Dermis blood vessel endothelial cell (primary cell): ENCODE measurements at regions not wholly inside any gene's neighbourhood (a gene's known extent, or its start where the extent isn't known, plus 50 kb on each side); places are given as distances from the start of the nearest gene placed in this dataset.

Source experiments
- DNase-seq: peaks from one replicate; pipeline ENCODE4 v3.0.0; 2010

DNA sequence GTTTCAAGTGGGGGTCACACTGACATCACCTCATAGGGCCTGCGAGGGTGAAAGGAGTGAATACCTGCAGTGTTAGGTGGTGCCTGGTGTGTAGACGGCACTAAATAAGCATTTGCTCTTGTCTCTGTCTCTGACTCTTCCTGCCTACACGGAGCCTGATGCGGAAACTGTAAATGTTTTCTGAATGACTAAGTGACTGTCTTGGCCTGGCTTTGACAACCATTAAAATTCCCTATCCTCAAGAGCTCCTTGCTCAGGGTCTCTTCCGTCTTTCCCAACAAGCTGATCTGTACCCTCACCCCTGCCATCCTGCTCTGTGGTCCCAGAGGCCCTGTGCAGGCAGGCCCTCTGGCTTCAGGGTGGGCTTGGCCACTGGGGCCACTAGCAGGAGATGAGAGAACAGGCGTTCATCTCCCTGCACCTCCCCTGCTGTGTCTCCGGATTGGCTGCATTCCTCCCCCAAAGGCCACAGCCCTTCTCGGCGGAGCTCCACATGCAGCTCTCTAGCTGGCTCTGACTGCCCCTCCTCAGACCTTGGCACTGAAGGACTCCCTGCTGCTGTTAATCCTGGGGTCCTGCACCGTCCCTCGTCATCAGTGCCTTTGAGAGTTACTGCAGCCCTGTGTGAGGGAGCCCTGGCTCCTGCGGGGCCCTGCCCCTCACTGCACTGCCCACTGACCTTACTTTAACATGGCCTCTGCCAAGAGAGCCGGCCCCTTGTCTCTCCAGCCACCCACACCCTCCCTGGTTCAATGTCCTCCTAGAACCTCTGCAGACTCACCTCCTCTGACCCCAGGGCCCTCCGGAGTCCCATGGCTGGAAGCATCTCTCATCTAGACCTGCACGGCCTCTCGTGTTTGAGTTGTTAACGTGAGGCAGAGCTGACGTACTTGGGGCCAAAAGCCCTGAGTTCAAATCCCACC lies 211.1 kb downstream of the MATN1 start:
- no peak for DNase-seq

DNA sequence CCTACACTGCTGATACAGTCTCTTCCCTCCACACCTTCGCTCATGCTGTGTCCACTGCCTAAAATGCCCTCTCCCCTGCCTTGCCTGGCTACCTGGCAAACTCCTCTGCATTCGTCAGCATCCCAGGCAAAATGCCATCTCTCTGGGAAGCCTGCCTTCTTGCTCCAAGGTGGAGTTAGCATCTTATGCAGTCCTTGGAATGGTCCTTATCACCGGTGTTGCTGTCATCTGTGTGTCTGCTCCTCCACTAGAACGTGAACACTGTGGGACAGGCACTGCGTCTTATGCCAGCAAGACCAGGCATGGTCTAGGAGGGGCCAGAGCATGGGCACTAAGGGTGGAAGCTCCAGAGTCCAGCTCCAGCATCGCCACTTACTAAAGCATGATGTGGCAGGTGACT lies 211.8 kb downstream of the MATN1 start:
- no peak for DNase-seq

DNA sequence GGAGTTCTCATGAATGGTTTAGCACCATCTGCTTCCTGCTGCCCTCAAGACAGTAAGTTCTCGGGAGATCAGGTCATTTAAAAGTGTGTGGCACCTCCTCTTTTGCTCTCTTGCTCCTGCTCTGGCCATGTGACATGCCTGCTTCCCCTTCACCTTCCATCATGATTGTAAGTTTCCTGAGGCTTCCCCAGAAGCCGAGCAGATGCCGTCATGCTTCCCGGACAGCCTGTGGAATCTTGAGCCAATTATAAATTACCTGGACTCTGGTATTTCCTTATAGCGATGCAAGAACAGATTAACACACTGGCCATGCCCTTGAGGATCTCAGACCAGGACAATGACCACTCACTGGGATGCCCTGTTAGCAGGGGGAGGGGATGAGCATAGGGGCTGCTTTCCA lies 212.3 kb downstream of the MATN1 start:
- no peak for DNase-seq

DNA sequence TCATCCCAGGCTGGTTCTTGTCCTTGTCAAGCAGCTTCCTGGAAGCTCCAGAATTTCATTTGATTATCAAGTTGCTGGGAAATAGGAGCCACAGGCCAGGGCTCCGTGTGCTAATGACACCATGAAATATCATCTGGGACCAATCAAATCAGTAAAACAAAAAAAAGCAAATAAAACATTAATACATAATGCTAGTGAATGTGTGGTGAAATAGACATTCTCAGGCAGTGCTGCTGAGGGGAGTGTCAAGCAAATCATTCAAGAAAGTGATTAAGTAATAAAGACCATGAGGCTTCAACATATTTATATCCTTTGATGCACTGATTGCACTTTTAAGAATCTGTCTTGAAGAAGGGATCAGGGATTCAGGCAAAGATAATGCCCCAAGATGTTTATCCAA lies 213.7 kb downstream of the MATN1 start:
- no peak for DNase-seq

DNA sequence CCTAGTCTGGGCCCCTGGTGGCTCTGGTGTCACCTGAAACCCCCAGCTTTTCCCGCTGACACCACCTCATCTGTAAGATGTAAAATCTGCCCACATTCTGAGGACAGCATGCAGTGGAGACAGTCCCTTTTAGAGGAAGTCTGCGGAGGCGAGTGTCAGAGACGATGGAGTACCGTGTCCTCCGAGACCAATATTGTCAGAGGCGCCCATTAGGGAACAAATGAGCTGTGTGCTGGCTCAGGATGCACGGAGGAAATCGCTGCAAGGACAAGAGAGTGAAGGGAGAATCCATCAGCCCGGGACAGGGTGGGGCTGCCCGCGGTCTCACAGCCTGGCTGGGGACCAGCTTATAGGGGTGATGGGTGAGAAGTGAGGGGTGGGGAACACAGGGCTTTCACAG lies 214.8 kb downstream of the MATN1 start:
- no peak for DNase-seq

DNA sequence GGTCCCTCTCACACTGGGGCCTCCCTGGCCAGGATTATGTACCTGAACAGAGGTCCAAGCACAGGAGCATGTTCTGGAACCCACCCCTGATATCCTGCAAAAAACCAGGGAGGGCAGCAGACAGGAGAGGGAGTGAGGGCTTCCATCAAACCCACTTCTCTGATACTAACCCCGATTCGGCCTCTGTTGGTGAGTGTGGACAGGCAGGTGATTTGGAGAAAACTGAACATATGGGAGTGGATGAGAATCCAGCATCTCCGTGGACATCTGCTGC lies 215.3 kb downstream of the MATN1 start:
- DNase-seq = no peak

DNA sequence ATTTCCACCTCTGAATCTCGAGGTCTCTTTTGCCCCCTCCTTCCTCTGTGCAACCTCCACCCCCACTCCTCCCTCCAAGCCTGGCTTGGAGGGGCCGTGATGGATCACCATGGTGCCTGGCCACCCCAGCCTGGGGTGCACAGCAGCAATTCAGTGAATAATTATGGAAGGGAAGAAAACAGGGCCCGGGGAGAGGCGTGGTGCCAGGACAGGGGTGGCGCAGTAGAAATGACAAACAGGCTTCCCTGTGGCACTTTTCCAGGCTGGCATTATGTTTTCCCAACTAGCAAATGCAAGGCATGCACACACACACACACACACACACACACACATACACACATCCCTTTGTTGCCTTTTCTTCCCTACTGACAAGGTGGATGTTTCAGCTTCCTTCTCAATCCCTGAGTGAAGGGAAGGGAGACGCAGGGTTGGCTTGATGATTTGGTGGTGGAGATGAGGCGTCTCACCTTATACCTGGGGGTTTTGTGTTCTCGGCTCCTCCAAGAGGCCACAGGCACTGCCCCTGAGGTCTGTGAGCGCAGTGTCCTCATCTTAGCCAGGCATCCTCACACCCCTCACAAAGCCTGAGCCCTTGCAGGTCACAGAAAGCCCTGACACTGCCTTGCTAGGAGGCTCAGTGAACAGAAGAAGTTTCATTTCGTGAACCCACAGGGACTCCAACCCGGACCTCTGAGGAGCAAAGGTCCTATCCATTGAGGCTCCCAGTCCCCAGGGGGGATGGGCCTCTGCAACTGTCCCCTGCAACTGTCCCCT lies 215.8 kb downstream of the MATN1 start:
- no peak for DNase-seq

DNA sequence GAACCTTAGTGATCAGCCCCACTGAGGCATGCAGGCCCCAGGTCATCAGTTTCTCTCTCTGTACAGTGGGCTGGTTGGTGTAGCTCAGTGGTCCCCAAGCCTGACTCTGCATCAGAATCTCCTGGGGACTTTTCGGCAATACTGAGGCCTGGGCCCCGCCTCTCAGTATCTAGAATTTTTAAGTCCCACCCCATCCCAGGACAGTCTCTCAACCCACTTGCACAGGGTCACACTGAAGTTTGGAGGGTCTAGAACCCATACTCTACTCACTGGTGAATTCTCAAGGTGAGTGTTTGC lies 216.4 kb downstream of the MATN1 start:
- DNase-seq = no peak

DNA sequence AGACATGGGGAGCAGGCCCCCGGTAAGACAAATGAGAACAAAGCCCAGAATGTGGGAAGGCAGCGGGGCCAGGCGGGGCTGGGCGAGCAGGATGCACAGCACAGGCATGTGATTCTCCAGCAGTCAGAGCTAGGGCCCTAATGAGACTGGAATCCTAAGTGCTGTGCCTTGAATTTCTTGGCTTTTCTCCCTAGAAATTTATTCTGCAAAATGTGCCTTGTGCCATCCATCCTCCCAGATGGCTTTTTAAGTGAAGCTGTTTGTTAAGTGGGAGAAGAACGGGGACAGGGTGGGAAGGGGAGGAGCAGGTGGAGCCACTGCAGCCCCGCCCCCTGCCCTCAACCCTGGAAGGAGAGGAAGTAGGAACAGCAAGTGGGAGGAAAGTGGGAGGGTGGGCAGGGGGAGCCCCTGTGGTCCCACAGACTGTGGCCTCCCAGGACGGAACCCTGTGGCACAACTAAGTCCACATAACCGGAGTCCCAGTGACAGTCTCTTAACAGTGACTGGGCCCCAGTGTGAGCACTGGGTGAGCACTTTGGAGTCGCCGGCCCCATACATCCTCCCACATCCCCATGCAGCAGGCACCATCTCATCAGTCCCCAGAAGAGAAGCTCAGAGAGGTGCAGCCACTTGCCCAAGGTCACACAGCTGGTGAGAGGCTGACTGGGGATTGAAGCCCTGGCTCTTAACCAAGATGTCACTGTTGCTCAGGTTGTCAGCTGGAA lies 216.9 kb downstream of the MATN1 start:
- no peak for DNase-seq

DNA sequence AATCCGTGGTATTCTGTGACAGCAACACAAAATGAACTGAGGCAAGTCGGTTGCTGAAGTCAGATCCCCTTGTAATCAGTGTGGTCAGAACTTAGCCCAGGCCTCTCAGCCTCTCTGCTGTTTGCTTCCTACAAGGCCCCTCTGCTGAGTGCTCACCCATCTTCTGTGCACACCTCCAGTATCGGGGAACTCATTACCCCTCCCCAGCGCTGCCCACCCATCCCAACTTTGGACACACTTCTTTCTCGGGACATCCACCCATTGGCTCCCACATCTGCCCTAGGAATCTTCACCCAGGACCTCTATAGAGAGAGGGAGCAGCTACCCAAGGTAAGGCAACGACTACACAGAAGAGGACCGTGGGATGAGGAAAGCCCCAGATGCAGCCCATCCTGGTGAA lies 217.5 kb downstream of the MATN1 start:
- DNase-seq = no peak

DNA sequence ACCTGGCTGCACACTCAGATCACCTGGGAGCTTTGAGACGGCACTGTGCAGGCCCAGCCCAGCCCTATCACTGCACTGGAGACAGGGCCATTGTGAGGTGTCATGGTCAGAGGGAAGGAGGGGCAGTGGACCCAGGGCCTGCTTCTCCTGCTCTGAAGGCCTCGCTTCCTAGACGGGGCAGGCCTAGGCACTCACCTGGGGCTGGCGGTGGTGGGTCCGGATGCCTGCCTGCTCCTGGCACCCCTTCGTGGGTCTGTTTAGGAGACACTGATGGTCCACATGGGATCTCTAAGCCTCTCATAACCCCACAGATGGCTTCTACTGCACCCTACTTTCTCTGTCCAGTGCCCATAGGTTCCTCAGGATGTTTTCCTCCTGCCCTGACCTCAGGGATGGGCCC lies 230.9 kb downstream of the MATN1 start:
- DNase-seq = no peak

DNA sequence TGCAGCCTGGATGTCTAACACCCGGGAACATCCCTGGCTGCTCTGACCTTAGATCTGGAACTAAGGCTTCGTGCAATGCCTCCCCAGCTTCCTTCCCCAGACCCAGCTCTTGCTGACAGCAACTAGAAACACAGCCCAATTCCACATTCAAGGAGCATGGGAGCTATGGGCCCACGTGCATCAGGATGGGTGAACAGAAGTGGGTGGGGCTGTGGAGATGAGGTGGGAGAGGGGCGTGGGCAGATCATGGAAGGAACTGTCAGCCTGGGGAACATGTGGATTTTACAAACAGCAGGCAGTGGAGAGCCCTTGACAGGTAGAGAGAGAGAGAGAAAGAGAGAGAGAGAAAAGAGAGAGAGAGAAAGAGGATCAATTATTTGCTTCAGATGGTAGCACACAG lies 231.6 kb downstream of the MATN1 start:
- no peak for DNase-seq

DNA sequence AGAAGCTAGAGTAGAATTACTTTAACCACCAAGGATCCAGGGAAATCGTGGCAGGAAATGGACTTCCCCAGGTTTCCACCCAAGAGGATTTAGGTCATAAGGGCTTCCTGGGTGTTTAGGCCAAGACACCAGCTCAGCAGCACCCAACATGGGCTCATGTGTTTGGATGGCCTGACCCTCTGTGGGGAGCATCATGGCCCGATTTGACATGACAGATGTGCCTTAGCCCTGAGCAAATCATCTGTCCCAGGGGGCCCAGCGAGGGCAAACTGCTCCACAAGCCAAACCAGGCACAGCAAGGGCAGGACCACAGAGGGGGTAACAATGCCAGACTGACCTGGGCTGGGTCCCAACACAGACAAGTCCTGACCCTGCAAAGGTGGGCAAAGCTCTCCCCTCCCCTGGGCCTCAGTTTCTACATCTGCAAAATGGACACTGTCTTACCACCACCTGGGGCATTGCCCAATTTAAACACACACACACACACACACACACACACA lies 232.8 kb downstream of the MATN1 start:
- no peak for DNase-seq

DNA sequence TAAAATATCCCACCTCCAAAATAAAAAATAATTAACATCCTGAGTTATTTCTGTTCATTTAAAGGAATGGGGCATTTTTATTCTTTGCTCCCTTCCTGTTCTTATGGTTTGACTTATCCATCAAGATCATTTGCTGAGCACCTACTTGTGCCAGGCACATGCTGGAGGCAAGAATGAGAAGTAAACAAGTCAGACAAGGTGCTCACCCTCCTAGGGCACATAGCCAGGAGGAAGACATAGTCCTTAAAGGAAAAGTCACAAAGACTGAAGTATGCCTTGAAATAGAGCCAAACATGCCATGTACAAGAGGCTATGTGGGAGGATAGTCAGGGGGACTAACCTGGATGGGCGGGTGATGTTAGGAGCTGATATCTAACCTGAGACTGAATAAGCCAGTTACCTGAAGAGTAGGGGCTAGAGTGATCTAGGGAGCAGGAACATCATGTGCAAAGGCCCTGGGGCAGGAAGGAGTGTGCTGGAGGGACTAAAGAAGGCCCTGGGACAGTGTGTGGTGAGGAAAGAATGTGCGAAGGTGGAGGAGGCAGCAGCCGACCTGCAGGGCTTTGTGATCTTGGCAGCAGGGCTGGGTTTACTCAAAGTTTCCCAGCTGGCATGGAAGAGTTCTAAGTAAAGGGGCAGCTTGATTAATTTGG lies 233.5 kb downstream of the MATN1 start:
- DNase-seq = no peak

DNA sequence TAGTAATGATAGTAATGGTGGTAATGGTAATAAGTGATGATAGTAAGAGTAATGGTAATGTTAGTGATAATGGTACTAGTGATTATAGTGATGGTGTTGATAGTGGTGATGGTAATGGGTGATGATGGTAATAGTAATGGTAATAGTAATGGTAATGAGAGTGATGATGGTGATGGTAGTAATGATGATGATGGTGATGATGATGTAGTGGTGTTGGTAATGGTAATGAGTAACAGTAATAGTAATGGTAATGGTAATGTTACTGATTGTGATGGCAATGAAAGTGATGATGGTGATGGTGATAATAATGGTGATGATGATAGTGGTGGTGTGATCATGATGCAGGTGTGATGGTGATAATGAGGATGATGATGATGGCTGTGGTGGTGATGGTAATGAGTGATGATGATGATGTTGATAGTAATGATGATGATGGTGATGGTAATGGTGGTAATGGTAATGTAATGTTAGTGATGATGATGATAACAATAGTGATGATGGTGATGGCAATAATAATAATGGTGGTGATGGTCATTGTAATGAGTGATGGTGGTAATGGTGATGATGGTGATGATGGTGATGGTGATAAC lies 235.0 kb downstream of the MATN1 start:
- no peak for DNase-seq

DNA sequence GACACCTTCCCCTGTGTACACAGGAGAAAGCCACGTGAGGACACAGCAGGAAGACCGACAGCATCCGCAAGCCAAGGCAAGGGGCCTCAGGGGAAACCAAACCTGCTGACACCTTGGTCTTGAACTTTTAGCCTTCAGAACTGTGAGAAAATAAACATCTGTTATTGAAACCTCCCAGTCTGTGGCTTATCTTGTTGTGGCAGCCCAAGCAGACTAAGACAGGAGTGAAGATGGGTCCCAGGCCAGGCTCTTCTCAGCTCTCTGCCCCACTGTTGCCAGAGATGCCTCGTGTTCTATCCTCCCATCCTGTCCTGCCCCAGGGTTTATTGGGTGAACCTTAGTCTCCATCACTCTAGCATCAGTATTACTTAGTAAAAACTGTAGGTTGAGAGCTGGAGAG lies 236.3 kb downstream of the MATN1 start:
- no peak for DNase-seq

DNA sequence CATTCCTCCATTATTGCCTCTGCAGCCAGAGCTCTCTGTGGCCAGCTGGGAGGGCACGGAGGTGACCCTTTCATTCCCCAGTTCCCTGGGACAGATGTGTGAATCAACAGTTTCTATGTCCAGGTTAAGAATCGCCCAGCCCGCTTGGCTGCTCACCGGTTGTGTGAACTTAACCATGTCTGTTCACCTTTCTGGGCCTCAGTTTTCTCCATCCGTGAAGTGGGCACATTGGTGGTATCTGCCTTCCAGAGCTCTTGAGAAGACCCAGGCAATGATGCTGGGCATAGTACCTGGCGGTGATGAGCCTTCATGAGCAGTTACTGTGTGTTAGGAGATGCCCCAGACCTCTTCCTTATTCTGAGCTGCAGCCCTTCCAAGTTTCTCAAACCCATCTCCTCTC lies 238.3 kb downstream of the MATN1 start:
- no peak for DNase-seq

DNA sequence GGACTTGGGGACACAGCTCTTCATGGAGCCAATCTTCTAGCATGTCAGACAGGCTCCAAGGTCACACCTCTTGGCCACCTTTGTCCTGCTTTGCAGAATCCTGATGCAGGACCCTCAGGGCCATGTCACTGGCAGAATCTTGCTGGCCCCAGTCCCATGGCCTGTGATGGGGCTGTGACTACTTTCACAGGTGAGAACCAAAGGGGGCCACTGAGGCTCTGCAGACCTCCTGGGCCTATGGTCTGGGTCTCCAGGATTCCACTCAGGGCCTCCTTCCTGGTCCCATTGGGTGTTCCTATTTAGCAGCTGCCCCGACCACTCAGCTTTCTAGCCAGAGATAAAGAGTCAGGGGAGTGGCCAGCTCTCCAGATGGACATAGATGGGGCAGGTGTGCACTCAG lies 238.7 kb downstream of the MATN1 start:
- no peak for DNase-seq

DNA sequence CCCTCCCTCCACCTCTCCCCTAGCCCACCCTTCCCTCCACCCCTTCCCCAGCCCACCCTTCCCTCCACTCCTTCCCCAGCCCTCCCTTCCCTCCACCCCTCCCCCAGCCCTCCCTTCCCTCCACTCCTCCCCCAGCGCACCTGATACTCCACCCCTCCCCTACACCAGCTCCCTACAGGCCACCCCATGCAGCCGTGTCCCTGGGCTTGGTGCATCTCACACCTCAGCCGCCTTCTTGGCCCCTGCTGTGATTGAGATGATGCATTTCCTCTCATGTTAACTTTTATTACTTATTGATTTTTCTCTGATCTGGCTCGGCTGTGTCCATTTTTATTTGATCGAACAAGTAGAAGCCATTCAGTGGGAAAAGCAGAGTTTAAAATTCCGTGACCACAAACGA lies 243.8 kb downstream of the MATN1 start:
- no peak for DNase-seq

DNA sequence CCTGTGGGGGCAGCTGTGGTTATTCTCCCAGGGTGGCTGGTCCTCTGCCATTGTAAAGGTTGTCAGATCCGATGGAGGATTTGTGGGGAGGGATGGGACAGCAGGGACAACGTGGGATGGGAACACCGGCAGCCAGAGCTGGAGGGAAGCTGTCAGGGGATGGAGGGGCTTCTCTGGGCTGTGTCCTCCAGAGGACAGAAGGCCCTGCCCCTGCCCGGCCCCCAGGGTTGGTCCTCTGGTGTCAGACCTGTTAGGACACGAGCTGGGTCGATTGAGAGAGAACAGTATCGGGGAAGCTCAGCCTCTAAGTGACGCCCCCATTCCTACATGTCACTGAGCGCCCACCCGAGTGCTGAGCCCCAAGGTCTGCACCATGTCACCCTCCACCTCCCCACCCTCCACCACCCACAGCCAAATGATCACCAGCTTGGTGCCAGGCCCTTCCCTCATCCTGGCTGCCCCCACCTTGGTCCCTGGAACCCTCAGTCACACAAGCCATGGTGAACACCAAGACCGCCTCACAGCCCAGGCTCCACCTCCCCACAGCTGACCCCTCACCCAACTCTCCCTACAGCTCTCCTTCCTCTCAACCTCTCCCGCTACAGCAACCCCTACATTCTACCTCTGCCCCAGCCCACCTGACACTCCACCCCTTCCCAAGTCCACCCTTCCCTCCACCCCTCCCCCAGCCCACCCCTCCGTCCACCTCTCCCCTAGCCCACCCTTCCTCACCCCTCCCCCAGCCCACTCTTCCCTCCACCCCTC lies 244.4 kb downstream of the MATN1 start:
- DNase-seq = no peak

DNA sequence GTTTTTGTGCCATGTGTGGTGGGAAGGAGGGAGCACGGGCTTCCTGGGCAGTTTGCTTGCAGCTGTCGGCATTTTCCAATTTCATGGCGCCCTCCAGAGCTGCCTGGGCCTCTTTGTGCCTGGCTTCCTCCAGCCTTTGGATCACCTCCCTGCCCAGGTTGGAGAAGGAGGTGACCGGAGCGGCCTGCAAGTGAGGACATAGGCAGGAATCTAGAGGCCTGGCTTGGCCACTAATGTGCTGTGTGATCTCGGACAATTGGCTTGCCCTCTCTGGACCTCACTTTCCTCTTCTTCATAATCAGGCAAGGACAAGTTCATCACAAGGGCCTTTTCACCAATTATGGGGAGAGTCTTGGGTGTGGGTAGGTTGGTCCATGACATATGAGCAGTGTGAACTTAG lies 245.1 kb downstream of the MATN1 start:
- DNase-seq = no peak

DNA sequence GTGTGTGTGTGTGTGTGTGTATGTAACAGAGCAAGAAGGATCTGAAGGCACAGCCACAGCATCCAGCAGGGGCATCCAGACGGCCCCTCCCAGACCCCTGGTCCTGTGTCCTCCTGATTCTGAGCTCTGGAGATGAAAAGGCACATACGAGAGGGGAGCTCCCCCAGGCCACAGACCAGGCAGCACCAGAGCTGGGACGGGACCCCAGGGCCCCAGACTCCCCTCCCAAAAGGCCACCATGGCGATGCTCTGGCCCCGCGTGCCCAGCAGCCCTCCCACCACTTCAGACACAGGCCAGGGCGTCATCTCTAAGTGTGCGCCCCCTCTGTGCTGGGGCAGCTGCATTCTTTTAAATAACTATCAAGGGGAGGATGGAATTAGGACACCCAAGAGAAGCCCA lies 245.8 kb downstream of the MATN1 start:
- DNase-seq = no peak
